Neural crest cell (in vitro differentiated cells): ENCODE measurements at regions not wholly inside any gene's neighbourhood (a gene's known extent, or its start where the extent isn't known, plus 50 kb on each side); places are given as distances from the start of the nearest gene placed in this dataset.

Experiments
- DNase-seq: peaks from one replicate; pipeline ENCODE4 v3.0.0; 2021; ENCODE audit warnings: low read depth, mixed read lengths, low spot score
- H3K27ac Mint-ChIP-seq: one replicate; pipeline ENCODE4 v1.8.0; 2021; ENCODE audit warnings: mild to moderate bottlenecking, mixed read lengths; ENCODE audit not compliant: unreplicated experiment
- H3K27me3 Mint-ChIP-seq: 2 replicates; pipeline ENCODE4 v1.8.0; 2021; ENCODE audit warnings: low read depth, mild to moderate bottlenecking, mixed read lengths
- H3K36me3 Mint-ChIP-seq: 2 replicates; pipeline ENCODE4 v1.8.0; 2021; ENCODE audit warnings: low read depth, mild to moderate bottlenecking, mixed read lengths
- H3K4me1 Mint-ChIP-seq: 2 replicates; pipeline ENCODE4 v1.8.0; 2021; ENCODE audit warnings: mixed read lengths
- H3K4me3 Mint-ChIP-seq: one replicate; pipeline ENCODE4 v1.8.0; 2021; ENCODE audit warnings: mild to moderate bottlenecking, mixed read lengths
- H3K9me3 Mint-ChIP-seq: 2 replicates; pipeline ENCODE4 v1.8.0; 2021; ENCODE audit warnings: mixed read lengths
- TF ChIP-seq, protein P1 (sequence below): fragments of 200-600 bp; sonication (generic); conservative IDR thresholded peaks from 2 replicates; pipeline ENCODE4 v1.5.0; 2021; ENCODE audit warnings: antibody characterized with exemption, mild to moderate bottlenecking

DNA sequence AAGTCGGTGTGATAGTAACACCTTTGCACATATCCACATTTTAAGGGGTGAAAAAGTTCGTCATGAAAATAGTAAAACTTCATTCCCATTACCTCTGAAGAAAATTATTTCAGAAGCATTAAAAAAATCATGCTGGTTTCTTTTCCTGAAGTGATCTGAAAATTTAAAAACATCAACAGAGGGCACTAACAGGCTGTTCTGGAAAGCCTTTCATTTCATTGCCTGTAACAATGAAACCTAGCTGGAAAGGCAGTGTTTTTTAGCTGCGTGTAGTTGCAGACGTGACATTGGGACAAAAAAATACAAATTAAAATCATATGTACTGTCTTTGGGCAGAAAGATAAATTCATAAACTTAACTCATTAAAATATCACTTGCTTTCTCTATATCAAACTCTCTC, 993.8 kb downstream of the GBE1 start:
- TF ChIP-seq, protein P1, sequence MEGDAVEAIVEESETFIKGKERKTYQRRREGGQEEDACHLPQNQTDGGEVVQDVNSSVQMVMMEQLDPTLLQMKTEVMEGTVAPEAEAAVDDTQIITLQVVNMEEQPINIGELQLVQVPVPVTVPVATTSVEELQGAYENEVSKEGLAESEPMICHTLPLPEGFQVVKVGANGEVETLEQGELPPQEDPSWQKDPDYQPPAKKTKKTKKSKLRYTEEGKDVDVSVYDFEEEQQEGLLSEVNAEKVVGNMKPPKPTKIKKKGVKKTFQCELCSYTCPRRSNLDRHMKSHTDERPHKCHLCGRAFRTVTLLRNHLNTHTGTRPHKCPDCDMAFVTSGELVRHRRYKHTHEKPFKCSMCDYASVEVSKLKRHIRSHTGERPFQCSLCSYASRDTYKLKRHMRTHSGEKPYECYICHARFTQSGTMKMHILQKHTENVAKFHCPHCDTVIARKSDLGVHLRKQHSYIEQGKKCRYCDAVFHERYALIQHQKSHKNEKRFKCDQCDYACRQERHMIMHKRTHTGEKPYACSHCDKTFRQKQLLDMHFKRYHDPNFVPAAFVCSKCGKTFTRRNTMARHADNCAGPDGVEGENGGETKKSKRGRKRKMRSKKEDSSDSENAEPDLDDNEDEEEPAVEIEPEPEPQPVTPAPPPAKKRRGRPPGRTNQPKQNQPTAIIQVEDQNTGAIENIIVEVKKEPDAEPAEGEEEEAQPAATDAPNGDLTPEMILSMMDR, result no peak
- H3K9me3 Mint-ChIP-seq, result no peaks in the 10 kb centered on the region
- H3K4me1 Mint-ChIP-seq, result no peaks in the 10 kb centered on the region
- H3K36me3 Mint-ChIP-seq, result no peaks in the 10 kb centered on the region
- H3K27ac Mint-ChIP-seq, result no peak overlapping the region
- H3K27me3 Mint-ChIP-seq, result no peaks in the 10 kb centered on the region
- H3K4me3 Mint-ChIP-seq, result no peak overlapping the region
- no peak for DNase-seq

DNA sequence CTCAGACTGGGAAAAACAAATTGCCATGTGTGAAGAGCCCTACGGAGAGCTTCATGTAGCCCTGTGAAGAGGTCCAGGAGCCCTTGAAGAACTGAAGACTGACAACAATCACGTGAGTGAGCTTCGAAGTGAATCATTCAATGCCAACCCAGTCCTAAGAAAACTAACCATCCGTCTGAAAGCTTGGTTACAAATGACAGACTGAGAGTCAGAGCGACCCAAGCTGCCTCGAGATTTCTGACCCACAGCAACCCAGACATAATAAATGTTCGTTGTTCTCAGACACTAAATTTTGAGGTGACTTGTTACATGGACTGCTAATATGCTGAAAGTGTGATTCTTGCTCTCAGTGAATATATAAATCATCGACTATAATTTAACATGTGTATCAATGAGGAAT, 987.2 kb upstream of the ROBO1 start:
- Mint-ChIP-seq H3K27me3 (no peaks in the 10 kb centered on the region), H3K4me3 (no peak overlapping the region), H3K4me1 (peaks cover 6% of the 10 kb centered on the region), H3K27ac (peak overlapping the region; percentile 30), H3K36me3 (no peaks in the 10 kb centered on the region), H3K9me3 (no peaks in the 10 kb centered on the region)
- no peak for DNase-seq
- TF ChIP-seq, protein P1, result no peak

GRCh38 chr3:80753021-80753420, 985.2 kb upstream of the ROBO1 start:
- no peaks in the 10 kb centered on the region for H3K9me3 Mint-ChIP-seq
- no peak overlapping the region for H3K4me3 Mint-ChIP-seq
- no peaks in the 10 kb centered on the region for H3K27me3 Mint-ChIP-seq
- no peak for DNase-seq
- TF ChIP-seq, protein P1, result no peak
- no peaks in the 10 kb centered on the region for H3K4me1 Mint-ChIP-seq
- H3K36me3 Mint-ChIP-seq, result no peaks in the 10 kb centered on the region
- H3K27ac Mint-ChIP-seq, result no peak overlapping the region

DNA sequence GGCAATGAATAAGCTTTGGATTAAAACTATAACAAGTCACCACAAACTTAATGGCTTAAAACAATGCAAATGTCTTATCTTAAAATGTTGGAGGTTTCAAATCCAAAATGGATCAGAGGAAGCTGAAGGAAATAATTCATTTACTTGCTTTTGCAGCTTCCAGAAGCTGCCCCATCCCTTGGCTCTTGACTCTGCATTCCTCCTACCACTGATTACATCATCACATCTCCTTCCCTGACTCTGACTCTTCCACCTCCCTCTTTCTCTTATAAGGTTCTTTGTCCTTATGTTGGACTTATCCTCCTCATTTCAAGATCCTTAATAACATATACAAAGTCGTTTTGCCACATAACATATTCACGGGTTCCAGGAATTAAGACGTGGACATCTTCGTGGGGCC, 982.8 kb upstream of the ROBO1 start:
- H3K36me3 Mint-ChIP-seq, result no peaks in the 10 kb centered on the region
- H3K4me3 Mint-ChIP-seq, result no peak overlapping the region
- no peaks in the 10 kb centered on the region for H3K27me3 Mint-ChIP-seq
- no peaks in the 10 kb centered on the region for H3K4me1 Mint-ChIP-seq
- no peaks in the 10 kb centered on the region for H3K9me3 Mint-ChIP-seq
- TF ChIP-seq, protein P1, result no peak
- no peak overlapping the region for H3K27ac Mint-ChIP-seq
- DNase-seq, result no peak

DNA sequence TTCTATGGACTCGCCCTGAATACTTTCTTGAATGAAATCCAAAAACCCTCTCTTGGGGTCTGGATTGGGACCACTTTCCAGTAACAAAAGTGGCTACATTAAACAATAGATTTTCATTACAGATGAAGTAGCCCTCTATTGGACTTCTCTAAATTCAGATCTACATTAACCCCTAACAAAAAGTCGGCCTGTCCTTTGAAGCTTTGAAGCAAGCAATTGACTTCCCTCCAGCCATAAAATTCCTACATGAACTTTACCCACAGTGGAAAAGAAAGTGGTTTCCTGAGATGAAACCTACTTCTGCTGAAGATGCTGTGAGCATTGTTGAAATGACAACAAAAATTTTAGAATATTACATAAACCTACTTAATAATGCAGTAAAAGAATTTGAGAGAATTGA, 967.1 kb upstream of the ROBO1 start:
- Mint-ChIP-seq H3K36me3 (no peaks in the 10 kb centered on the region), H3K9me3 (peaks cover 2% of the 10 kb centered on the region), H3K4me3 (no peak overlapping the region), H3K27ac (no peak overlapping the region), H3K4me1 (no peaks in the 10 kb centered on the region), H3K27me3 (no peaks in the 10 kb centered on the region)
- TF ChIP-seq, protein P1, result no peak
- no peak for DNase-seq

GRCh38 chr3:80734483-80734882, 966.7 kb upstream of the ROBO1 start:
- DNase-seq, result no peak
- Mint-ChIP-seq H3K27me3 (no peaks in the 10 kb centered on the region), H3K27ac (no peak overlapping the region), H3K4me1 (no peaks in the 10 kb centered on the region), H3K4me3 (no peak overlapping the region), H3K9me3 (peaks cover 2% of the 10 kb centered on the region), H3K36me3 (no peaks in the 10 kb centered on the region)
- TF ChIP-seq, protein P1, result no peak
